ENCODE measurements at regions not wholly inside any gene's neighbourhood (a gene's known extent, or its start where the extent isn't known, plus 50 kb on each side); places are given as distances from the start of the nearest gene placed in this dataset.

- Histone ChIP-seq H3K4me3 (ENCODE audit: control insufficient read depth in 2 of 3, extremely low read depth in 1 of 3, insufficient read depth in 2 of 3, low read depth in 1 of 3, low read length in 3 of 3) (no peak overlapping the region), H4K20me1 (ENCODE audit: control insufficient read depth, extremely low read depth, insufficient read depth, low read length) (no peaks in the 10 kb centered on the region), H3K4me2 (ENCODE audit: control insufficient read depth, extremely low read depth, insufficient read depth, low read depth, low read length) (no peak overlapping the region), H3K9me3 (ENCODE audit: control insufficient read depth, low read depth, low read length) (no peaks in the 10 kb centered on the region), H3K79me2 (ENCODE audit: control insufficient read depth, insufficient read depth, low read length) (no peaks in the 10 kb centered on the region), H3K9ac (ENCODE audit: control insufficient read depth, extremely low read depth, insufficient read depth, low read length) (no peak overlapping the region), H3K4me1 (ENCODE audit: control insufficient read depth, extremely low read depth, insufficient read depth, low read length) (peaks cover 5% of the 10 kb centered on the region), H3K9me1 (ENCODE audit: control insufficient read depth, extremely low read depth, insufficient read depth, low read length) (no peaks in the 10 kb centered on the region), H3K27ac (ENCODE audit: control insufficient read depth, insufficient read depth, low read length) (no peak overlapping the region), H2AFZ (ENCODE audit: control insufficient read depth, low read length) (no peak overlapping the region), H3K27me3 (ENCODE audit: control insufficient read depth, extremely low read depth, insufficient read depth, low read length) (peaks cover 72% of the 10 kb centered on the region), H3K36me3 (ENCODE audit: control insufficient read depth in 2 of 2, extremely low read depth in 1 of 2, insufficient read depth in 2 of 2, low read length in 2 of 2) (no peaks in the 10 kb centered on the region)
- FAIRE-seq, result no peak
- no peak for DNase-seq (ENCODE audit: low read depth, low spot score)
- dilution Hi-C loops (cut with MboI; ENCODE audit: extremely low pct_ligation_motif_present, low sequenced_read_pairs), result no loop called here
- TF ChIP-seq CTCF (optimal IDR thresholded peaks at IDR 0.05 in 1 of 3, IDR thresholded peaks at IDR 0.05 in 1 of 3, conservative IDR thresholded peaks at IDR 0.05 in 1 of 3; ENCODE audit: extremely low read depth in 1 of 3, insufficient read depth in 2 of 3, low read length in 3 of 3) (no peak), EZH2 (IDR thresholded peaks at IDR 0.05; ENCODE audit: low read length) (no peak)
Measured at GRCh38 chr17:79165756-79166473, 91.3 kb downstream of the ENGASE start.

GRCh38 chr17:79164913-79165695 is 90.5 kb downstream of the ENGASE start:
- dilution Hi-C loops (cut with MboI; ENCODE audit: extremely low pct_ligation_motif_present, low sequenced_read_pairs), result no loop called here
- no peak overlapping the region for H2AFZ ChIP-seq (ENCODE audit: control insufficient read depth, low read length)
- no peak for DNase-seq (ENCODE audit: low read depth, low spot score)

More at GRCh38 chr17:79164913-79165695, 90.5 kb downstream of the ENGASE start:
- no peak for FAIRE-seq
- no peak overlapping the region for H3K27ac ChIP-seq (ENCODE audit: control insufficient read depth, insufficient read depth, low read length)
- no peaks in the 10 kb centered on the region for H4K20me1 ChIP-seq (ENCODE audit: control insufficient read depth, extremely low read depth, insufficient read depth, low read length)
- no peaks in the 10 kb centered on the region for H3K79me2 ChIP-seq (ENCODE audit: control insufficient read depth, insufficient read depth, low read length)
- no peaks in the 10 kb centered on the region for H3K9me3 ChIP-seq (ENCODE audit: control insufficient read depth, low read depth, low read length)
- TF ChIP-seq EZH2 (IDR thresholded peaks at IDR 0.05; ENCODE audit: low read length) (no peak), CTCF (optimal IDR thresholded peaks at IDR 0.05 in 1 of 3, IDR thresholded peaks at IDR 0.05 in 1 of 3, conservative IDR thresholded peaks at IDR 0.05 in 1 of 3; ENCODE audit: extremely low read depth in 1 of 3, insufficient read depth in 2 of 3, low read length in 3 of 3) (no peak)
- no peak overlapping the region for H3K4me2 ChIP-seq (ENCODE audit: control insufficient read depth, extremely low read depth, insufficient read depth, low read depth, low read length)
- no peak overlapping the region for H3K4me3 ChIP-seq (ENCODE audit: control insufficient read depth in 2 of 3, extremely low read depth in 1 of 3, insufficient read depth in 2 of 3, low read depth in 1 of 3, low read length in 3 of 3)
- peaks cover 69% of the 10 kb centered on the region for H3K27me3 ChIP-seq (ENCODE audit: control insufficient read depth, extremely low read depth, insufficient read depth, low read length)
- peaks cover 5% of the 10 kb centered on the region for H3K4me1 ChIP-seq (ENCODE audit: control insufficient read depth, extremely low read depth, insufficient read depth, low read length)
- no peaks in the 10 kb centered on the region for H3K9me1 ChIP-seq (ENCODE audit: control insufficient read depth, extremely low read depth, insufficient read depth, low read length)
- H3K36me3 ChIP-seq (ENCODE audit: control insufficient read depth in 2 of 2, extremely low read depth in 1 of 2, insufficient read depth in 2 of 2, low read length in 2 of 2), result no peaks in the 10 kb centered on the region
- H3K9ac ChIP-seq (ENCODE audit: control insufficient read depth, extremely low read depth, insufficient read depth, low read length), result no peak overlapping the region

Measured in keratinocyte (primary cell).